HG02943 (cell line): ENCODE measurements at regions not wholly inside any gene's neighbourhood (a gene's known extent, or its start where the extent isn't known, plus 50 kb on each side); places are given as distances from the start of the nearest gene placed in this dataset.

ENCODE experiments used
- ATAC-seq: cut with Tn5 transposase; IDR thresholded peaks from one replicate; pipeline ENCODE4 v1.9.1; 2021; ENCODE audit warnings: mild to moderate bottlenecking, low read depth, moderate library complexity; ENCODE audit not compliant: unreplicated experiment

DNA sequence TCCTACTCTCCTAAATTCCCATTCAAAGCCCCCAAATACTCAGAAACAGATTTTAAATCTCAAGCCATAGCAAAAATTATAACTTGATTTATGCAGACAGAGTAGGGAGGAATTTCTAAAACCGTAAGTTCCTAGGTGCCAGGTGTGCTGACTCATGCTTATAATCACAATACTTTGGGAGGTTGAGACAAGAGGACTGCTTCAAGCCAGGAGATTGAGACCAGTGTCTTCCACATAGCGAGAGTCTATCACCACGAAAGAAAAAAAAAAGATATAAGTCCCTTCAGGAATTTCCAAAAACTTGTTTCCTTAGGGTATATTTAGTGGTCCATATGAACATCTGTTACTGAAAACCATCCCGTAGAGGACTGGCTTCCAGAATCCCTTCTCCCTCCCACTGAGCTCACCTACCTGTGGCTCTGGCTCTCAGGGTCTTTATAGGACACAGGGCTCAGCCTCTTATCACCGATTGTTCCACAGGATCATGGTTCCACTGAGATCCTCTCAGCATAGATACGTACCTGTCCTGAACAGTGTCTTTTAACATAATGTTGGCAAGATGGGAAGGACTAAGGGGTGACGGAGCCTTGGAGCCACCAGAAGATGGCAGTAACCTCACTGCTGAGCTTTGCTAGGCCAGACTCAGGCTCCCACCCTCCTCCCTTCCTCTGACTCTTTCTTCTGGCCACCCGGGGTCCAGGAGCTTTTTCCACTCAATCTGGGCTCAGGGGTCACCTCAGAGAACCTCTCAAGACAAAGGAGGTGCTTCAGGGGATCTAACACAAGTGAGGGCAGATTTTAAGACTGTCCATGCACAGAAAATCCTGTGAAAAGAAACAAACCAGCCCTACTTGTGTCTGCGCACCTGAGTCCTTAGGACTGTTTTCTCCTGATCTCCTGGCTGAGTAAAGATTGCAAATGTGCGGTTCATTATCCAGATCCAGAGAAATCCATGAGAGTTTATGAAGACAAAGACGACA, 117.5 kb upstream of the TOP3B start:
- ATAC-seq, result no peak

DNA sequence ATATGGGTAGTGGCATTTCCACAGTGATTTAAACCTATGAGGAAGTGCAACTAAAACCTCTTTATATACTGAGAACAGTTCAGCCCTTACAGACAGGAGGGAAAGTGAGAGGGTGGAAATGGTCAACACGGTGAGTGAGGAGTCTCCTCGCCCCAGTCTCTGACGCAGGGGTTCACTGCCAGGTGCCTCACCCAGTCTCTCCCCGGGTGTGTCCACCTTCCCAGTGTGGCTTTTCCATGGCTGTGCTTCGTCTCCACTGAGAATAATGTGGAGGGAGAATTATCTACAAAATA, 116.6 kb upstream of the TOP3B start:
- ATAC-seq, result no peak

- no peak for ATAC-seq
Measured at GRCh38 chr22:22098457-22099193, 116.0 kb upstream of the TOP3B start.

DNA sequence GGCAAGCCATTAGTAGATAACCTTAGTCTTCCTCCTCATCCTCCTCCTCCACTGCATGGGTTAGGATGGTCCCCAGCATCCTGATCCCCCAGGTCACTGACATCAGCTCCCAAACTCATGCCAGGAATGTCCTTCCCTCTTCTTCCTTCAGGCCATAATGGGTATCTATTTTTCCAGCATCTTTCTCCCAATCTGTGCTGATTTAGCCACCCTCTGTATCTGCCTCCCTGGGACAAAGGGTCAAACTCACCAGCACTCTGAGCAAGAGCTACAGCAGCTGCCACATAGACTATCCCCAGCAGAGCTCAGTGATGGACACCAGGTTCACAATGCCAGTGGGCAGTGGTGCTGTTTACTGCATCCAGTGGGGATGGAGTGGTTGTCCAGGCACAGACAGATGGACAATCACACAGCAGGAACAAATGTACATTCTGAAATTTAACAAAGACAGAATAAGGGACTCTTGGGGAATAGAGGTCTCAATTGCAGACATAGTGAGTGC, 115.2 kb upstream of the TOP3B start:
- no peak for ATAC-seq

DNA sequence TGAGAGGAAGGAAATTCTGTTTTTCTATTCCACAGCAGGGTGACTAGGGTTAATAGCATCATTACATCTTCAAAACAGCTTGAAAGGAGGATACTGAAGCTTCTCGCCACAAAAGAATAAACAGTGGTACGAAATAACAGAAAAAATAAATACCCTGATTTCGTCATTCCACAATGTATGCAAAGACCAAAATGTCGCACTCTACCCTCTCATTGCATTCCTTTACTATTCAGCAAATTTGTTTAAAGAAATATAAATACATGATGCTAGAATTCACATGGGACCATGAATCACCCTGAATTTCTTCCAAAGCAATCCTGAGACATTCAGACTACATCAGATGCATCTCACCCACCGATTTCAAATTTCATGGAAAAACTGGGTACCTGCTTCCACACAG, 112.3 kb upstream of the TOP3B start:
- no peak for ATAC-seq

DNA sequence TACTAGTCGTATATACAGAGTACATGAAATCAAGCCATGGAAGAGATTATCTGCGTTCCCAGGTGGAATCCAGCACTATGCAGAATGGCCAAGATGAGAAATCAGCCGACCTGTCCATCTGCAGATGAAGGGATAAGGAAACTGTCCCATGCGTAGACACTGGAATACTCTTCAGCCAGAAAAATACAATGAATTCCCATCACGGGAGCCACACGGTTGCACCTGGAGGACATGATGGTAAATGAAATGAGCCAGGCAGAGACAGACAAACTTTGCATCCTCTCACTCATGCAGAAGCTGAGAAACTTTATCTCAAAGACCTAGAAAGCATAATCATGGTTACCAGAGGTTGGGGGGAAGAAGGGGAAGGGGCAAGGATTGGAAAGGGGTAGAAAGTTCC, 111.9 kb upstream of the TOP3B start:
- ATAC-seq, result no peak

GRCh38 chr22:22093743-22094142, 111.2 kb upstream of the TOP3B start:
- no peak for ATAC-seq

DNA sequence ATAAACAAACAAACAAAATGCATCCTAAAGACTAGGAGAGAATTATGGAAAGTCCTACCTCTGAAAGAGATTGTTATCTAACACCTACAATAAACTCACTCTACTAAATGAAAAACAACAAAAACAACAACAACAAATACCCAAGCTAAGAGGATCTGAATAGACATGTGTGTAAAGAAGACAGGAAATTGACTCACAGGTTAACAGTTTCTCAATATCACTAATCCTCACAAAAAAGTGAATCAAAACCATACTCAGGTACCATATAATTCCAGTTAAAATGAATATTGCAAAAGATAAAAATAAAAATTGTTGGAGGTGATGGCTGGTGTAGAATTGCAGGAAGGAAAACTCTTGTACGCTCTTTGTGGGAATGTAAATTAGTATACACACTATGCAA, 110.4 kb upstream of the TOP3B start:
- no peak for ATAC-seq

GRCh38 chr22:22092101-22092500, 109.5 kb upstream of the TOP3B start:
- no peak for ATAC-seq

DNA sequence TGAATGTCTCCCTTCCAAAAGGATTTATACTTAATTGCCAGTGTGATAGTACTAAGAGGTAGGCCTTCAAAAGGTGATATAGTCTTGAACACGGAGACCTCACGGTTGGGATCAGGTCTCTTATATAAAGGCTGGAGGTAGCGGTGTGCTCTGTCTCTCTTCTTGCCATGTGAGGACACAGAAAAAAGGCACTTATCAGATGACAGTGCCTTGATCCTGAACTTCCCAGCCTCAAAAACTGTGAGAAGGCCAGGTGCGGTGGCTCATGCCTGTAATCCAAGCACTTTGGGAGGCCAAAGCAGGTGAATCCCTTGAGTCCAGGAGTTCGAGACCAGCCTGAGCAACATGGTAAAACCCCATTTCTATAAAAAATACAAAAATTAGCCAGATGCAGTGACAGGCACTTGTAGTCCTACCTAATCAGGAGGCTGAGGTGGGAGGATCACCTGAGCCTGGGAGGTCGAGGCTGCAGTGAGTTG, 108.9 kb upstream of the TOP3B start:
- no peak for ATAC-seq

DNA sequence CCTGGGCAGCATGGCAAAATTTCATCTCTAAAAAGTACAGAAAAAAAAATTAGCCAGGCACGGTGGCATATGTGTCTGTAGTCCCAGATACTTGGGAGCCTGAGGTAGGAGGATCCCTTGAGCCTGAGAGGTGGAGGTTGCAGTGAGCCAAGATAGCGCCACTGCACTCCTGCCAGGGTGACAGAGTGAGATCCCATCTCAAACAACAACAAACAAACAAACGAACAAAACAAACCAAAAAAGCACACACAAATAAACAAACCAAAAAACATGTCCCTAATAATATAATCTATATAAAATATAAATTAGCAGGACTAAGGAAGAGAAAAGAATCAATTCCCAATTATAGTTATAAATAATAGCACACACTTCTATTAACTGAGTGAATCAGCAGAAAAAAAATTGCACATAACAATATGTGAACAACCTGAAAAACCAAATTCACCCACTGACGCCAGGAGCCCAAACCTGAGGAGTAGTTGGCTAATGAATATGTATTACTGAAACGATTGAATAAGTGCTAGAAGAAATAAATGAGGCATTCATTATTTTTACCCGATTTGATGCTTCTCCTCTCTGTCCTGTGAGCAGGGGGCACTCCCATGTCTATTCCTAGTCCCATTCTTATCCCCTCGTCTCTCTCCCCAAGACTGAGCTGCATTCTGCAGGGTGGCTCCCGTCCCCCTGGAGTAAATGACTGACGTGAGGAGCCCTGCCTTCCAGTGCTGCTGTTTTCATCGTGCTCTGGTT, 108.2 kb upstream of the TOP3B start:
- no peak for ATAC-seq

GRCh38 chr22:22089459-22090308, 107.1 kb upstream of the TOP3B start:
- no peak for ATAC-seq

DNA sequence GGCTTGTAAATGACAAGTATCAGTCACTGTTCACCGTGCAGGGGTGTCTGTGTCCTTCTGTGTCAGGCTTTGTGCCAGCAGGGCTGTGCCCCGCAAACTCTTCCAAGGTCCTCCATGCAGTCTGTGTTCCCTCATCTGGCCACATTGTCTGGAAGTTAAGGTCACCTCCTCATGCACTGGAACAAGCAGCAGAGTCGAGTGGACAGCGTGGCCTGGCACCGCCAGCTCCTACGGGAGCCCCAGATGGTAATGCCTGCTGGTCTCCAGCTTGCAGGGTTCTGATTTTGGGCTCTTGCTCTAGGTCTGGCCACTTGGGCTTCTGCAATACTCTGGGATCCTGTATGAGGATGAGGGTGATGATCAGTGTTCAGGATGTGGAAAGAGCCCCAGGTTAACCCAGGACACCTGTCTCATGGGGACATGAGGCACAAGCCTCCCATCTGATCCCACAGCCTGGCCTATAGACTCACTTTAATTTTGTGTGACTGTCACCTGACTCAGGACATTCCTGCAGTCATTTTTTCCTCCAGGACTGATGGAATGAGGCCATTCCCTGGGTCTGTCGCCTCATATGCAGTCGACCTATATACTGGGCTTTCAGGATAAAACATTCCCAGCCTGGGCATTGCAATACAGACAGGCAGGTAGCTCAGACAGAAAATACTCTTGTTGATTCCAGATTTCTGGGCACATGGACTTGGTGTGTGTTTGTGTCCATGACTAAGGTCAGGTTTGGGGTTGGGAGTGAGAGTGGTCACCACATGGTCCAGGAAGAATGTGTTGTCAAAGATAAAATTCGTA, 106.3 kb upstream of the TOP3B start:
- ATAC-seq, result no peak

DNA sequence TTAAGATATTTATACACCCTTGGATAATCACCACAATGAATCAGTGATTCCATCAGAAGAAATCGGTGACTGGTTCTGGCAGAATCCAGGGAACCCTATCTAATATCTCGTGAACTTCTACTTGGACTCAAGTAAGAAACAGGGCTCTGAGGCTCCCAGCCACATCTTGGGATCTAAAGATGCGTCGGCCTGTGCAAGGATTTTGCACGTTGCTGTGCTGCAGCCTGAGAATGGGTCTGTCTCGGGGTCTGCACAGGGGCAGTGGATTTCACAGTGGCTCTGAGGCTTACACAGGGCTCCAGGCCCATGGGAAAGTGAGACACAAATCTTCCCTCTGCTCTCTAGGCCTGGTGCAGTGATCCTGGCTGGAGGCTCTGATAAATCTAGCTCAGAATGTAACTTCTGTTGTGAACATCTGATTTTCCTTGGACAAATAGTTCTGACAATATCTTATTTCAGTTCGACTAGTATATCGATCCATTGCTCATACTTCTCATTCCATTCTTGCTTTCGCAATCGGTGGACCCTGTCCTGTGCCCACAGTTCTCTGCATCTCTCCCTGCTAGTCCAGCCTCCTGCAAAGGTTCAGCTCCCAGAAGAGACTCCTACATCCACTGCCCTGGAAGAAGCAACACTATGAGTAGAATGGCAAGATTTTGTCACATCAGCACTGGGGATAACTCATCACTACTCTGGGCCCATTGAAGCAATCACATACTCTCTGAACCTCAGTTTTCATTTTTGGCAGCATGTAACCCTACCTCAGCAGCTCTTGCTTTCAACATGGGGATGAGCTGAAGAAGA, 105.5 kb upstream of the TOP3B start:
- ATAC-seq, result no peak

DNA sequence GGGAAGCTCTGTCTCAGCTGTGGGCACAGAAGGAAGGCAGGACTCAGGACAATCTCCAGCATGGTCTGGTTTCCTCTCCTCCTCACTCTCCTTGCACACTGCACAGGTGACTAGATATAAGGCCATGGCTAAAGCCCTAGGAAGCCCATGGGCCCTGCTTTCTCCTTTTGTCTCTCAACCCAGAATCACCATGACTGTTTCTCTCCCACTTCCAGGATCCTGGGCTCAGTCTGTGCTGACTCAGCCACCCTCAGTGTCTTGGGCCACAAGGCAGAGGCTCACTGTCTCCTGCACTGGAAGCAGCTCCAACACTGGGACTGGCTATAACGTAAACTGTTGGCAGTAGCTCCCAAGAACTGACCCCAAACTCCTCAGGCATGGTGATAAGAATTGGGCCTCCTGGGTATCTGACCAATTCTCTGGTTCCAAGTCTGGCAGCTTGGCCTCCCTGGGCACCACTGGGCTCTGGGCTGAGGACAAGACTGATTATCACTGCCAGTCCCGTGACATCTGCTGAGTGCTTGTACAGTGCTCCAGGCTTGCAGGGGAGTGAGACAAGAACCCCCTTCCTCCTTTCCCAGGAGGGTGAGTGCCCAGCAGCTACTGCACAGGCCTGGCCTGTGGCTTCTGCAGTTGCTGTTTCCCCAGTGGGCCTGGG, 104.0 kb upstream of the TOP3B start:
- no peak for ATAC-seq

GRCh38 chr22:22085702-22086500, 103.3 kb upstream of the TOP3B start:
- ATAC-seq, result no peak

- ATAC-seq, result no peak
Measured at GRCh38 chr22:22084089-22084711, 101.6 kb upstream of the TOP3B start.
